GM19372 (cell line): ENCODE measurements at regions not wholly inside any gene's neighbourhood (a gene's known extent, or its start where the extent isn't known, plus 50 kb on each side); places are given as distances from the start of the nearest gene placed in this dataset.

Experiments
- ATAC-seq: cut with Tn5 transposase; IDR thresholded peaks from one replicate; pipeline ENCODE4 v1.9.1; 2021; ENCODE audit warnings: mild to moderate bottlenecking, low read depth, moderate library complexity; ENCODE audit not compliant: unreplicated experiment

- no peak for ATAC-seq
Measured at GRCh38 chr17:72297326-72298115, 176.7 kb downstream of the SOX9 start.

- ATAC-seq = no peak
Measured at GRCh38 chr17:72299100-72299499, 178.3 kb downstream of the SOX9 start.

- ATAC-seq = no peak
Measured at GRCh38 chr17:72299592-72299991, 178.8 kb downstream of the SOX9 start.

- no peak for ATAC-seq
Measured at GRCh38 chr17:72301887-72302286, 181.1 kb downstream of the SOX9 start.

- no peak for ATAC-seq
Measured at GRCh38 chr17:72302735-72303134, 181.9 kb downstream of the SOX9 start.

- ATAC-seq = no peak
Measured at GRCh38 chr17:72303787-72304733, 183.2 kb downstream of the SOX9 start.

GRCh38 chr17:72304859-72305258, 184.0 kb downstream of the SOX9 start:
- no peak for ATAC-seq

GRCh38 chr17:72305472-72305871, 184.7 kb downstream of the SOX9 start:
- no peak for ATAC-seq

GRCh38 chr17:72306037-72306436, 185.2 kb downstream of the SOX9 start:
- no peak for ATAC-seq

- no peak for ATAC-seq
Measured at GRCh38 chr17:72307836-72308235, 187.0 kb downstream of the SOX9 start.

GRCh38 chr17:72308744-72309385, 188.0 kb downstream of the SOX9 start:
- ATAC-seq = no peak

GRCh38 chr17:72311004-72311403, 190.2 kb downstream of the SOX9 start:
- ATAC-seq = no peak

GRCh38 chr17:72315122-72315913, 194.5 kb downstream of the SOX9 start:
- ATAC-seq = no peak

- ATAC-seq = no peak
Measured at GRCh38 chr17:72318131-72318530, 197.3 kb downstream of the SOX9 start.

- ATAC-seq = no peak
Measured at GRCh38 chr17:72321896-72322295, 201.1 kb downstream of the SOX9 start.

- no peak for ATAC-seq
Measured at GRCh38 chr17:72332367-72332766, 211.5 kb downstream of the SOX9 start.

- ATAC-seq = no peak
Measured at GRCh38 chr17:72333570-72333969, 212.8 kb downstream of the SOX9 start.

GRCh38 chr17:72334205-72334604, 213.4 kb downstream of the SOX9 start:
- no peak for ATAC-seq

GRCh38 chr17:72336026-72336803, 215.4 kb downstream of the SOX9 start:
- ATAC-seq = no peak

- no peak for ATAC-seq
Measured at GRCh38 chr17:72336804-72337070, 215.9 kb downstream of the SOX9 start.
